DMS 273 (cell line): ENCODE measurements at regions not wholly inside any gene's neighbourhood (a gene's known extent, or its start where the extent isn't known, plus 50 kb on each side); places are given as distances from the start of the nearest gene placed in this dataset.
A peak's percentile ranks its signal among the peaks of the same experiment; 100 is the strongest.
"Not testable (repeated sequence)": the region's sequence is repeated elsewhere in the genome, so short reads cannot be mapped to it uniquely, and the experiment has no call there.

ENCODE experiments used
- DNase-seq: peaks from one replicate; lab custom pipeline; 2025; ENCODE audit not compliant: unreplicated experiment; lab: John Stamatoyannopoulos, UW

DNA sequence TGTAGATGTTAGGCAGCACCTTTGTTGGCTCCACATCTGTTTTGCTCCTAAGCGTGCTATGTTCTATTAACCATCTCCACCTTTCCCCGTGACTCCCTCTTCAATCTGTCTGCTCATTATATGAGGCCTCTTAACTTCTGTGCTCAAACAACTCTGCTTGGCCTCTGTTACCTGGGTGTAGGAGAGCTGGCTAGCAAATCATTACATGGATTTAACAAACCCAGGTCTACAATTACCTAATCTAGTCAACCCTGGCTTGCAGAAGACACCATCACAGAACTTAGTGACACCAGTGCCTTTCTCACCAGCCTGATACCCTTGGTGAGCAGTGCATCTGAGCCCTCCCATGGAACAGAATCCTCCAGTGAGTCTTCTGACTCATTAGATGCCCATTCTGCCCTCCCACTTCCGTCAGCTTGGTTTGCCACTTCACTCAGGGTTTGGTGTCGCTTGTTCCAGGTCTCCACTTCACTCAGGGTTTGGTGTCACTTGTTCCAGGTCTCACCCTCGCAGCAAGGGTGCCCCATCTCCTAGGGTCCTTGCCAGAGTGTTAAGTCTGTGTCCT is 92.0 kb upstream of the KIF26B start:
- no peak for DNase-seq

DNA sequence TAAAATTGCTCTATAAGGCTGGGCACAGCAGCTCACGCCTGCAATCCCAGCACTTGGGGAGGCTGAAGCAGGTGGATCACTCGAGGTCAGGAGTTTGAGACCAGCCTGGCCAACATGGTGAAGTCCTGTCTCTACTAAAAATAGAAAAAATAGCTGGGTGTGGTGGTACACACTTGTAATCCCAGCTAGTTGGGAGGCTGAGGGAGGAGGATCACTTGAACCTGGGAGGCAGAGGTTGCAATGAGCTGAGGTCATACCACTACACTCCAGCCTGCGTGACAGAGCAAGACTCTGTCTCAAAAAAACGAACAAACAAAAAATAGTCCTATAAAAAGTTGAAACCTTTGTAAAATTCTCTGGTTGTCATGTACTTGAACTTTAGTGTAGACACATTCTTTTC is 93.0 kb upstream of the KIF26B start:
- DNase-seq = not testable (repeated sequence)

DNA sequence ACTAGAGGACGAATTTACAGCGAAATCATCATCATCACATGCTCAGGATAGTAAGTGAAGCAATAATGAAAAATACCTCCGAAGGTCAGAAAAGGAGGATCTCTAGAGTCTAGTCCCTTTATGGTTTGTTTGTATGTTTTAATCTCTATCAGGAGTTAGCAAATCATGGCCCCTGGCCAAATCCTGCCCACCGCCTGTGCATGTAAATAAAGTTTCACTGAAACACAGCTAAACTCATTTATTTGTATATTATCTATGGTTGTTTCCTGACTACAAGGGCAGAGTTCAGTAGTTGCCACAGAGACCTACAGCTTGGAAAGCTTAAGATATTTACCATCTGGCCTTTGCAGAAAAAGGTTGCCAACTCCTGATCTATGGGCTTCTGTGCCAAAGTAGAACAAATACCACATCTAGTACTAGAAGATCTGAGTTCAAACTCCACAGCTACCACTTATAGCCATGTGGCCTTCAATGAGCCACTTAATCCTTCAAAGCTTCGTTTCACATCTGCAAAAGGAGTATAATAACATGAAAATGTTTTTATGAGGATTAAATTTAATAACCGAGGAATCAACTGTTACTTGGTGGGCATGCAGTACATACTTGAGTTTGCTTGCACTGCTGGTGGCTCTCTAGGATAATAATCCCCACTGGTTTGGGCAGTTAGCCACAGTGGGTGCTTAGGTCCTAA is 94.0 kb upstream of the KIF26B start:
- peak; percentile 76 for DNase-seq

DNA sequence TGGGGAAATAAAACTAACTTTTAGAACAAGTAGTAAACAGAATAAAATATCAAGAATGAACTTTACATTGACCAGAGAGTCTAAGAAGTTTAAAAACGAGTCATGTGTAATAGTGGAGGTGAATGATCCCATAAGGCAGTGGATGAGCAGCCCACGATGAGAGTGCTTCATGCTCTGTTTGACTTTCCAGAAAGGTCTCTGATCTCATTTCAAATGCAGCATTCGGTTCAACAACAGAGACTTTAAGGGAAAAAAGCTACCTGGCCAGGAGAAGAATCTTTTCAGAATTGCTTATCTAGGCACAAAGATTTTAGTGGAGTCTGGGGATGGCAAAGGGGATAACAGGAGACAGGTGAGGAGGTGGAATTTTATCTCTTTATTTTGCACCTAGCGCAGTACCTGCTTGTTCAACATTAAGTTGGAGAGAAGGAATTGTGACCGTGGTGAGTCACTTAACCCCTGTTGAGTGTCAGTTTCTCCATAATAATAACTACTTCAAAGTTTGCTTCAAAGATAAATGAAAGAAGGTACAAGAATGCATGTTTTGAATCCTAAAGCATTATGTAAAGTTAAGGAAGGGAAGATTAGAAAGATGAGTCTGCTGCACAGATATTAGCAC is 94.9 kb upstream of the KIF26B start:
- DNase-seq = no peak

DNA sequence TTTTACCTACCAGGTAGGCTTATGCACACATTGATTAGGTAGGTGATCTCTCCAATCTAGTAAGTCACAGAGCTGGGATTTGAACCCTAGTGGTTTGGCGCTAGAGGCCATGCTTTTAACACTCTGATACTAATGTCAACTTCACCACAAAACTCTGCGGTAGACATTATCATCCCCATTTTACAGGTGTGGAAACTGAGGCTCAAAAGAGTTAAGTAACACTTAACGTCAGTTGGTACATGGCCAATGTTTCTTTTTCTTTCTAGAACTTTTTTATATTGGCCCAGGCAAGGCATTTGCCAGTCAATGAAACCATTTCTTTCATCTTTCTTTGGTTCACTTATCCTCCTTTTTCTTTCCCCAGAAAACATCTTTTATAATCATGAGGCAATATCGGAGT is 95.9 kb upstream of the KIF26B start:
- DNase-seq = no peak

DNA sequence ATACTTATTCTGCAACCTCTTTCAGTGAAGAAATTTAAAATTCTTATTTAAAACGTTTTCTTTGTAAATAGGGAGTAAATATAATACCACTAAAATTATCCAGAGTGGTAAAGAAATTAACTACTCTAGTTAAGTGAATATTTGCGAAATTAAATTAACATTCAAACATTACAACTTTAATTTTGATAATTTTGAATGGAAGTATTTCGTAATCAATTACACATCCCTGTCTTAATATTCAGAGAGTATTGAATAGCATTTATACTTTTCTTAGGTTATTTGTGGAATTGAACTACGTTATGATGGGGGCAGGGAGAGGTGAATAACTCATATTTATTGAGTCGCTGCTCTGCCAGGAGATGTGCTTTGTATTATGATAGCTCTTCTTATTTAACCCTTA is 96.3 kb upstream of the KIF26B start:
- DNase-seq = no peak

DNA sequence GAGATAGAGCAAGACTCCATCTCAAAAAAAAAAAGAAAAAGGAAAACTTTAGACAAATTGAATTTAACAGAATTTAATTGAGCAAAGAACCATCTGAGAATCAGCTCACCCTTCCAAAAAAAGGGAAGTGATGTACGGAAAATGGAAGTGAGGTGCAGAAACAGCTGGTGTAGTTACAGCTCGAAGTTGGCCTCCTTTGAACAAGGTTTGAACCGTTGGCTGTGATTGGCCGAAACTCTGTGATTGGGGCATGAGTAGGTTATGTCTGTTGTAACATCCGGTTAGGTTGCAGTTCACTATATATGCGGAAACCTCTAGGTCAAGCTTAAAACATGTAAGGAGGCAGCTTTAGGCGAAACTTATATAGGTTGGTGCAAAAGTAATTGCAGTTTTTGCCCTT is 97.9 kb upstream of the KIF26B start:
- DNase-seq = no peak

DNA sequence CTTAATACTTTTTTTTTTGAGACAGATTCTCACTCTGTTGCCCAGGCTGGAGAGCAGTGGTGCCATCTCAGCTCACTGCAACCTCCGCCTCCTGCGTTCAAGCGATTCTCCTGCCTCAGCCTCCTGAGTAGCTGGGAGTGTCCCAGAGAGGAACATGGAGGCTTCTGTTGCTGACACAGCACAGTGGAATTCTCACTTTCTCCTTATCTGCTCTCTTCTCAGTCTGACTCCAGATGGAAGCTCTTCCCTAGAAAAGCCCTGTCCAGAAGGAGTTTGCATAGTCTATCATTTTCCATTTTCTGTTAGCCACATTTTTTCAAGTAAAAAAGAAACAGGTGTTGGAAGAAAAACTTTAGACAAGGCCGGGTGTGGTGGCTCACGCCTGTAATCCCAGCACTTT is 98.5 kb upstream of the KIF26B start:
- not testable (repeated sequence) for DNase-seq

DNA sequence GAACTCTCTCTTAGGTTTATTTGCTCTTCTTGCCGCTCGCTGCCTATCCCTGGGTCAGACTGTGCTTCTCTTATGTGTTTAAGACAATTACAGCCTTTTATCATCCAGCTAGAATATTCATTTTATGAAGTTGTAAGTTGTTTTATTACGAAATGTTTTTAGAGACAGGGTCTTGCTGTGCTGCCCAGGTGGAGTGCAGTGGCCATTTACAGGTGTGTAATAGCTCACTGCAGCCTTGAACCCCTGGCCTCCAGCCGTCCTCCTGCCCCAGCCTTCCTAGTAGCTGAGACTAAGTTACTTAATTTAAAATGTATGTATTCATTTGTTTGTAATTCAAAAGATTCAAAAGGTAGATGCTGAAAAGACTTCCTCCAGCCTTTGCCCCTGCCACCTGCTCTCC is 99.0 kb upstream of the KIF26B start:
- no peak for DNase-seq

DNA sequence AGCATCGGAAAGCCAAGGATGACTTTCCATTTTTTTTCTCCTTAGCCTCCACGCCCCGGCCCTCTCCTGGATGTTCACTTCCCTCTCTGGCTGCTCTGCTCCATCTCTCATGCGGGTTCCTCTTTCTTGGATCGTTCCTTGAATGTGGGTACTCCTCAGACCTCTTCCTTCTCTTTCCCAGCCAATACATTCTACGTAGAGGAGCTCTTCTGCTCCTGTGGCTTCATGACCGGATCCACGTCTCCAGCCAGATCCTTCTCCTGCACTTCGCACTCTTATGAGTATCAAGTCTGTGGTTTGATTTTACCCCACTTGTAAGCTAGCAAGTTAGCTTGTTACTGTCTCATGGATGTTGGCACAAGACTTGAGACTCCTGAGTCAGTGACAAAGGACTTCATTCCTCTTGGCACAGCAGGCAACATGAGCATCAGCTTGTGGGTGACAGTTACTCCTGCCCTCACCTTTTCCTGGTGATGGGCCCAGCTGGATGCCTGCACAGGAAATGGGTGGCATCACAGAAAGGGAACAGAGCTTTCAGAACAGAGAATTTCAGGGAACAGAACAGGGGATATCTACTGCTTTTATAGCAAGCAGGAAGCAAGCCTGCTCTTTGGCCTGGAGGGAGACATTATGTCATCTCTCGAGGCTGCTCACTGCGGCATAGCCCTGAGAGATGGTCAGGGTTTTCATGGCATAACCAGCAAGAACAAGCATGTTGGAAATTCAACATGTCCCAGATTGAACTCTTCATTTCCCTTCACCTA is 100.1 kb upstream of the KIF26B start:
- no peak for DNase-seq

DNA sequence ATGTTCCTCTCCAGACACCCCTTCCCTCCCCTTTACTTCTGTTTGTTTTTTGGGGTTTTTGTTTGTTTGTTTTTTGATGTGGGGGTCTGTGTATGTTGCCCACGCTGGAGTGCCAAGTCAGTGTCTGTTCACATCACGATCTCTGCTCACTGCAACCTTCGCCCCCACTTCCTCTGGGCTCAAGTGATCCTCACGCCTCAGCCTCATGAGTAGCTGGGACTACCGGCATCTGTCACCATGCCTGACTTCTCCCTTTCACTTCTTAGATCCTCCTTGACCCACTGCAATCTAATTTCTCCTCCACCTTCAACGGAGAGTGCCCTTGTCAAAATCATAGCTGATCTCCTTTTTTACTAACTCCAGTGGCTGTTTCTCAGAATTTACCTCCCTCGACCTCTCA is 100.7 kb upstream of the KIF26B start:
- no peak for DNase-seq

DNA sequence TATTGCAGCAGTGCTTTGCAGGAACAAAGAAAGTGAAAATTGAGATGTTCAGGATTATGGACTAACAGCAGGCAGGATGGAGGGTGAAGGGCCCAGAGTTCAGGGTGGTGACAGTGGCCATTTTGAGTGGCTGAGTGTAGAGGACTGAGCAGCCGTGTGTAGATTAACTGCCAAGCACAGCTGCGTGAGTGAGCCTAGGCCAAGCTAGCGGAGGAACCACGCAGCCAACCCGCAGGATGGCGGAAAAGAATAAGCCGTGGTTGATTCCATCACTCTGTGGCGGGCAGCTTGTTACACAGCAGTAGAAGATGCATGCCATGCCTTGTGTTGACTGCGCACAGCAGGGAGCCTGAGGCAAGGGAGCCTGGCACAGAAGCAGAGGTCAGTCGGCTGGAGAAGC is 102.5 kb upstream of the KIF26B start:
- DNase-seq = no peak

DNA sequence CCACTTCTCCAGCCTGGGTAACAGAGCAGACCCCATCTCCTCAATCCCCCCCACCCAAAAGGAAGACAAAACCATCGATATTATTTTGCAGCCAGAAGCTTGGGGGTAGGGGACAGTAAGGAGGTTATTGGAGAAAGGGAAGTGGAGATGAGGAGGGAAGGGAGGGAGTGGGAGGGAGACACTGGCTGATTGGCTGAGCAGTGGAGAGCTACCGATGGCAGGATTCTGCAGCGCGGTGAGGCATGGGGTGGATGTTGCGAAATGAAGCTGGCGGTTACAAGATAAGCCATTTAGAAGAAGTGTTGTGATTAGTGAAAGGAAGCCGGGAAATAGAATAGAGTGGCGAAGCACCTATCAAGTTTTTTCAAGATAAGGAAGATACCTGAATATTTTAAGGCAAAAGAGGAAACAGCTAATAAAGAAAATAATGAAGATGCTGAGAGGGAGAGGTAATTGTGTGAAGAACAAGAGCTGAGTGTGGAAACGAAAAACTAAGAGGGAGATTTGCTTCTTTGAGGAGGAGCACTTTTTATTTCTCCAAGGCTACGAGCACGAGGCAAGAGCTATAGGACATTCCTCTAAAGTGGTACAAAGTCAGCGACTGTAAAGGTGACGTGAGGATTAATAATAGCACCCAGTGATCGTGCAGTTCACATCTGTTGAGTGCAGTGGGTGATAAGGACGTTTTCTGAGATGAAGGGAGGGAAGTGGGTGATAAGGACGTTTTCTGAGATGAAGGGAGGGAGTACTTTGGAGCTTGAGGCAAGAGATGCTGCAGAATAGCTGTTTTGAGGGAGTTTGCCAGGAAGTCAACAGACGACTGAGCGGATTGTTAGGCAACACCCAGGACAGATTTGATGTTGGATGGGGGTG is 103.2 kb upstream of the KIF26B start:
- no peak for DNase-seq

DNA sequence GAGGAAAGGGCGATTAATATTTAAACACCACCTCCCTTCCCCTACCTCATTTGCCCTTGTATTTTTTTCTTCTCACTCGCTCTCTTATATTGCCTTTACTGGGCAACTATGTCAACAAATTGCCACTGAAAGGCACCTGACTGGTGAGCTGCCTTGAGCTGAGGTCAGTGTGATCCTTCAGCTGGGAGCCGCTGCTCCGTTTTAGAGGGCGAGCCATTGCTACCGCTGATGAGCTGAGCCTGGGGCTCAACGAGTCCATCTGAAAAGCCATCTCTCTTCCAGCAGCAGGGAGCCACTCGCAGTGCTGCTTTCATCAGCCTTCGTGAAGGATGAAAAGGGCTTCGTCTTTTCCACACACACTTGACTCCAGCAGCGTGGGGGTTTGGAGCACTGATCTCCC is 108.0 kb upstream of the KIF26B start:
- no peak for DNase-seq

DNA sequence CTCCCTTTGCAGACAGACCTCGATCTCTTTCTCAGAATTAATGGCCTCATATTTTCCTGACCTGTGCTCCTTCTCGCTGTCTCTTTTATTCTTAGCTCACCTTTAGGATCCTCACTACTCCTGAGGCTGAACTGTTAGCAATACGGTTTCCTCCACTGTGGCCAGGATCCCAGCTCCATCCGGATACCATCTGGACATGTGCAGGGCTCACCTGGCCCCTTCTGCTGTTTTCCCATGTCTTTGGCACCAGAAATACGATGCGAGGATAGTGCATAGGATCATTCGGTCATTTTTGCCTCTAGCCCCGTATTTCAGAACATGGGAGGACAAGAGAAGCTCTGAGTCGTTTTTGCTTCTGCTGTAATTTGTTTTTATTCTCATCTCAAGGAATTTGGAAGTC is 108.5 kb upstream of the KIF26B start:
- peak; percentile 44 for DNase-seq

DNA sequence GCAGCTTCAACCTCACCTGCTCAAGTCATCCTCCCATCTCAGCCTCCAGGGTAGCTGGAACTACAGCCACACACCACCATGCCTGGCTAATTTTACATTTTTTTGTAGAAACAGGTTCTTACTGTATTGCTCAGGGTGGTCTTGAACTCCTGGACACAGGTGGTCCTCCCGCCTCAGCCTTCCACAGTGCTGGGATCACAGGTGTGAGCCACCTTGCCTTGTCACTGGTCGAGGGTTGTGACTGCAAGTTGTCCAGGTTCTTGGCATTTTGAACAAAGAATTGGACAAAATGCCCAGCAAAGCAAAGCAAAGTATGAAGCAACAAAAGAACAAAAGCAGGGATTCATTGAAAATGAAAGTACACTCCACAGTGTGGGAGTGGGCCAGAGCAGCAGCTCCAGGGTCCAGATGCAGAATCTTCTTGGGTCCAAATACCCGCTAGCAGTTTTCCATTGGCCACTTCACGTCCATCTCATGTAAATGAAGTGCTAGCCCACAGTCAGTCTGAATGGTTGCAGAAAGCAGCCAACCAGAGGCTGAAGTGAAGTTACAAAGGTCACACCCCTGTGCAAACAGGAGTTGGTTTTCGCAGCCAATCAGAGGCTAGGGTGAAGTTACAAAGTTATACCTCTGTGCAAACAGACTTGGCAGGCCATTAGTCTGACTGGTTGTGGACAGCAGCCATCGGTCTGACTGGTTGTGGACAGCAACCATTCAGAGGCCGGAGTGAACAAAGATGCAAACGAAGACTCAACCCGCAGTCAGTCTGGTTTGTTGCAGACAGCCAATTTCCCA is 109.5 kb upstream of the KIF26B start:
- peak; percentile 20 for DNase-seq

DNA sequence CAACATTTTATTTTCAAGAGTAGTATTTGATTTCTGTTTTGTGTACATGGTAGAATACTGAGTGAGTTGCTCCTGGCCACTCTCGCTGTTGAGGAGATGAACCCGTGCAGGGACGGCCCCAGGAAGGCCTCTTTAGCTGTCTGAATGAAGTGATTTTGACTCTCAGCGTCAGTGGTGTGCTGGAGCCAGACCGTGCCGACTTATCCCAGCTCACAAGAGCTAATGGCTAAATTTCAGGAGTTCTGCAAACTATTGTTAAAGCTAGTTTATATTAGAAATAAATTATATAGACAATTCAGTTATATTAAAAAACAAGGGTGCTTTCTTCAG is 111.2 kb upstream of the KIF26B start:
- no peak for DNase-seq

DNA sequence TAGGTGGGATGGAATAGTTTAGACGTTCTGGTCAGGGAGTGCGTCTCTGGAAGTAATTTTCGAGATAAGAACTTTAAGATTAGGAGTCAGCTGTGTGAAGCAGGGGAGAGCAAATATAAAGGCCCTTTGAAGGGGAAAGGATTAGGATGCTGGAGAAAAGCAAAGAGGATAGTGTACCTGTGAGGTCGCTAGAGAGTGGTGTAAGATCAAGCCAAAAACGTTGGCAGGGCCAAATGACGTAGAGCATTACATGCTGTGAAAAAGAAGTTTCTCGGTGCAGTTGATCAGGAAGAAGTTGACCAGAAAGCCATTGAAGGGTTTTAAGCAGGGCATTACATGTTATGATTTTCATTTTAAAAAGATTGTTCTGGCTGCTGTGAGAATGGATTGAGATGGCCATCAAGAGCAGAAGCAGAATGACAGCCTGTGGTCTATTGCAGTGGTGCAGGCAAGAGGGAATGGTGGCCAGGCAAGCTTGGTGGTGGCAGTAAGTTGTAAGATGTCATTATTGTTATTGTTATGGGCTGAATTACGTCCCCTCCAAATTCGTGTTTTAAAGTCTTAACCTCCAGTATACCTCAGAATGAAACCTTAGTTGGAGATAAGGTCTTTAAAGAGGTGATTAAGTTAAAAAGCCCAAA is 113.6 kb upstream of the KIF26B start:
- no peak for DNase-seq

DNA sequence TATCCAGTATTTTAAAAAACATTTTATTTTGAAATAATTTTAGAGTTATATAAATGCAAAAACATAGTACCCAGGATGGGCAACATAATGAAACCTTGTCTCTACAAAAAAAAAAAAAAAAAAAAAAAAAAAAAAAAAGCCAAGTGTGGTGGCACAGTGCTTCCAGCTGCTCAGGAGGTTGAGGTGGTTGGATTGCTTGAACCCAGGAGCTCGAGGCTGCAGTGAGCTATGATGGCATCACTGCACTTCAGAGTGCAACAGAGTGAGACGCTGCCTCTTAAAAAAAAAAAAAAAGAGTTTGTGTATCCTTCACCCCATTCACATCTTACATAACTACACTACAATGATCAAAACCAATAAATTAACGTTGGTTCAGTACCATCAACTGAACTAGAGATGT is 115.6 kb upstream of the KIF26B start:
- no peak for DNase-seq

DNA sequence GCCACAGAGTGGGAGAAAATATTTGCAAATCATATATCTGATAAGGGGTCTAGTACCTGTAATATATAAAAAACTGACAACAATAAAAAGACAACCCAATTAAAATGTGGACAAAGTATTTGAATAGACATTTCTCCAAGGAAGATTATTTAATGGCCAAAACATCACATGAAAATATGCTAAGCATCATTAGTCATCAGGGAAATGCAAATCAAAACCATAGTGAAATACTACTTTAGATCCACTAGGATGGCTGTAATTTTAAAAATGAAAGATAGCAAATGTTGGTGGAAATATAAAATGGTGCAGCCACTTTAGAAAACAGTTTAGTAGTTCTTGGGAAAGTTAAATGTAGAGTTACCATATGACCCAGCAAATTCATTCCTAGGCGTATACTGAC is 118.7 kb upstream of the KIF26B start:
- DNase-seq = no peak
